Coronary artery (tissue), 2 donors: ENCODE measurements at regions not wholly inside any gene's neighbourhood (a gene's known extent, or its start where the extent isn't known, plus 50 kb on each side); places are given as distances from the start of the nearest gene placed in this dataset.

ENCODE experiments used
- DNase-seq: peaks from one replicate; pipeline ENCODE4 v3.0.0-alpha.2; 2017; ENCODE audit warnings: low spot score
- H3K27ac ChIP-seq, 2 donors: fragments of 200-600 bp; sonication (generic); one replicate each; pipeline ENCODE4 v1.5.1; 2016 to 2019
- H3K4me3 ChIP-seq: fragments of 200-600 bp; sonication (generic); 2 replicates; pipeline ENCODE4 v1.5.1; 2016; ENCODE audit warnings: mild to moderate bottlenecking, moderate library complexity
- CTCF ChIP-seq: fragments of 200-600 bp; sonication (generic); IDR thresholded peaks from one replicate; pipeline ENCODE4 v1.5.1; 2019; ENCODE audit warnings: antibody characterized with exemption

- TF ChIP-seq CTCF, result no peak
- DNase-seq, result no peak
Observed at GRCh38 chr9:71590362-71590761, 178.0 kb downstream of the CEMIP2 start.

GRCh38 chr9:71589612-71590011 lies 178.7 kb downstream of the CEMIP2 start:
- H3K4me3 ChIP-seq, result no peak overlapping the region
- H3K27ac ChIP-seq, result no peak overlapping the region
- TF ChIP-seq CTCF, result no peak
- DNase-seq, result no peak

More at GRCh38 chr9:71590362-71590761, 178.0 kb downstream of the CEMIP2 start:
- Histone ChIP-seq H3K27ac (no peak overlapping the region), H3K4me3 (no peak overlapping the region)

- Histone ChIP-seq H3K27ac (no peak overlapping the region), H3K4me3 (no peak overlapping the region)
- no peak for TF ChIP-seq CTCF
- DNase-seq, result no peak
Observed at GRCh38 chr9:71587576-71588362, 180.5 kb downstream of the CEMIP2 start.

GRCh38 chr9:71583792-71584191 lies 184.5 kb downstream of the CEMIP2 start:
- Histone ChIP-seq H3K27ac (no peak overlapping the region), H3K4me3 (no peak overlapping the region)
- DNase-seq, result no peak
- no peak for TF ChIP-seq CTCF

- no peak for TF ChIP-seq CTCF
- Histone ChIP-seq H3K4me3 (no peak overlapping the region), H3K27ac (no peak overlapping the region)
- no peak for DNase-seq
Observed at GRCh38 chr9:71582347-71582746, 186.0 kb downstream of the CEMIP2 start.

GRCh38 chr9:71581101-71581500 lies 187.2 kb downstream of the CEMIP2 start:
- no peak for DNase-seq
- no peak for TF ChIP-seq CTCF
- Histone ChIP-seq H3K27ac (no peak overlapping the region), H3K4me3 (no peak overlapping the region)

GRCh38 chr9:71571186-71571585 lies 197.1 kb downstream of the CEMIP2 start:
- H3K4me3 ChIP-seq, result no peak overlapping the region
- DNase-seq, result no peak
- TF ChIP-seq CTCF, result no peak
- no peak overlapping the region for H3K27ac ChIP-seq
